IPS DF 19.7 (cell line): ENCODE measurements at regions not wholly inside any gene's neighbourhood (a gene's known extent, or its start where the extent isn't known, plus 50 kb on each side); places are given as distances from the start of the nearest gene placed in this dataset.
"Not testable (repeated sequence)": the region's sequence is repeated elsewhere in the genome, so short reads cannot be mapped to it uniquely, and the experiment has no call there.

Experiments
- DNase-seq: peaks from one replicate; pipeline ENCODE4 v3.0.0-alpha.2; 2013; ENCODE audit warnings: low read depth, low spot score

DNA sequence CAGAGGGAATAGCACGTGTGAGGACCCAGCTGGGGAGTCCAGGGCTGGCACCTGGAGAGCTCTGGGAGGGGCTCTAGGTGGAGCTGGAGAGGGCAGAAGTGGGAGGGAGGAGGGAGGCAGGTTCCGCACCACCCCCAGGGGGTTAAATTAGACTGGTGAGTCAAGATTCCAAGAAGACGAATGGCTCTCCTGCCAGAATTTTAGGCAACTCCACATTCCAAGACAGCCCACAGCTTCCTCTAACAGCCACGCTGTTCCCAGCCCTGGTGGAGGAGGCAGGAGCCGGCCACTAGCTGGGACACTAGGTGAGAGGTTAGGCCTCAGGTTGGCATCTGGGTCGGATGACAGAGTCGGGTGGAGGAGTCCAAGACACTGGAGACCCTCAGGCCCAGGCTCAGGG is 60.2 kb downstream of the TFAP2C start:
- no peak for DNase-seq

- DNase-seq, result no peak
These were observed 60.9 kb downstream of the TFAP2C start for GRCh38 chr20:56689852-56690485.

- no peak for DNase-seq
These were observed 61.5 kb downstream of the TFAP2C start for GRCh38 chr20:56690531-56691175.

DNA sequence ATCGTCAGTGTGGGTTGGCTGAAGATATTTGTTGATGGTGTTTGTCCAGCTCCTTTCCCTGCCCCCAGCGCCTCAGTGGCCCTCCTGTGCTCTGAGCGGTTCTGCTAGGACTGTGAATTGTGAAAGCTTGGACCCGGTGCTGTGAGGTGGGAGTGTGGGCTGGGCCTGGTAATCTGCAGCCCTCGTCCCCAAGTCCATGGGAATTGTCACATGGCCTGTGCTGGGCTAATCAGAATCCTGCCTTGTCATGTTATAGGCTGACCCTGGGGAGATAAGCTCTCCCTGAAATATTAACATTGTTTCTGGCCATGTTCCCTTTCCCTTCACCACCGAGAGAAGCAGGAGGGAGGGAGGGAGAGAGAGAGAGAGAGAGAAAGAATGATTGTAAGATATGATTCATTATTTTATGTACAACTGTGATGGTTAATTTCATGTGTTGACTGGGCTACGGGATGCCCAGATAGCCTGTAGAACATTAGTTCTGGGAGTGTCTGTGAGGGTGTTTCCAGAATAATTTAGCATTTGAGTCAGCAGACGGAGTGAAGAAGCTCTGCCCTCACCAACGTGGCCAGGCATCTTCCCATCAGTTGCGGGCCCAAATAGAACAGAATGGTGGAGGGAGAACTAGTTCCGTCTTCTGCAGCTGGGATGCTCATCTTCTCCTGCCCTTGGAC is 62.4 kb downstream of the TFAP2C start:
- DNase-seq, result no peak

DNA sequence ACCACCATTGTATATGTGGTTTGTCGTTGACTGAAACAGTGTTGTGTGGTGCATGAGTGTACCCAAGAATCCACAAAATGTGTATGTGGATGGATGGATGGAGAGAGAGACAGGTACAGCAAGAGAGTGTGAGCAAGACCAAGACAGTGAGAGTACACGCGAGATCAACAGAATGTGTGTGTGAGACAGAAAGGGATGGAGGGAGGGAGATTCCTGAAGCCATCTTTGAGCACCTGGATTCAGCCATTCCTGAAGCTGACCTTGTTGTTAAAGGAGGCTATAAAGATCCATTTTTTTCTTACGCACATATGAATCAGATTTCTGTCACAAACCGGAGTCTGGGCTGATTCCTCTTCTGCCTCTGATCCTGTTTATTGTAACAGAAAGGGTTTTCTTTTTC is 64.1 kb downstream of the TFAP2C start:
- no peak for DNase-seq

DNA sequence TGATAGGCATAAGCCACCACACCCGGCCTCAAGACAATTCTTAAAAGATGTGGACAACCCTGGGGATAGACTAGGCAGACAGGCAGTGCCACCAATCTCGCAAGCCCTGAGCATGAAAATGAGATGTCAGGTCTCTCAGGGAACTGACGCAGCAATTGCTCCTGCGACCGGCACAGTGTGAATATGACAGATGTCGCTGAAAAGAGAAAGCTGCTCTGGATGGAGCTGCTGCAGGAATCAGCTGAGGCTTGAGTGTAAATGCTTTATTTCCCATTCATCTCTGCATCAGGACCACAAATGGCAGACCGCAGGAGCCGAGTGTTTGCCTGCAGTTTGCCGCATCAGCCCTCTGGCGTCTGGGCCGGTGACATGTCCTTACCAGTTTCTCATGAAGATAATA is 68.4 kb downstream of the TFAP2C start:
- no peak for DNase-seq

DNA sequence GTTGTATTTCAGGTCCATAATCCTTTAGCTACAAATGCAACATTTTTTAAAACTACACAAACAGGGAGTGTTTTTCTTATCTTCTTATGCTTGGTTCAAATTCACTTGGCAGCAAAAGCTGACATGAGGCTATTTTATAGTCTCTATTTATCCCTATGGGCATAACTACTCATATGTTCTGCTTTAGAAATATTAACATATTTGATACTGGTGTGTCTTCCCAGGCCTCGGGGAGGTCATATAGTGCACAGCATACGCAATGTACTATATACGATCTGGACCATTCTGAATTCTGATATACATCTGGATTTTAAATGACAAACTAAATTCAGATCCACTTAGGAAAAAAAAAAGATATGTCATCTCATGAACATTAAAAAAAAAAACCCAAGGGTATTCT is 69.2 kb downstream of the TFAP2C start:
- DNase-seq, result no peak

GRCh38 chr20:56698749-56699148 is 69.6 kb downstream of the TFAP2C start:
- DNase-seq, result no peak

- DNase-seq, result no peak
These were observed 74.1 kb downstream of the TFAP2C start for GRCh38 chr20:56702931-56703840.

DNA sequence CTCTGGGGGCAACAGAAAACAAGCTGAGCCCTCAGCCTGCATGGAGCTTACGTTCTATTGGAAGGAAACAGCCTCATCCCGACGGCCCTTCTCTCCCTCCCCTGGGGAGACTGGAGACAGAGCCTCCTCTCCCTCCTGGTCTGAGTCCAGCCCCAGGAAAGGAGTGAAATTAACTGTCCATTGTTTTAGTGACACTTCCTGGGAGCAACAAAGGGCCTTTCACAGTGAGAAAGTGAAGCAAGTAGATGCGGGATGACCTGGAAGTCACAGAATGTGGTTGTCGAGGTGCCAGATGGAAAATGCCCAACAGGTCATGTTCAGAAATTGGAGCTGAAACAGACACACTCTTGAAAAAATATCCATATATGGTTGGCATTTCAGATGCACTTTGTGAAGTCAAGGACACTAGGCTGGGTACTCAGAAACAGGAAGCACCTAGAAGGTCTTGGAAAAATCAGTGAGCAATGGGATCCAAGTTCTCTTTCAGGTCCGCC is 77.8 kb downstream of the TFAP2C start:
- no peak for DNase-seq

- DNase-seq, result no peak
These were observed 79.9 kb downstream of the TFAP2C start for GRCh38 chr20:56708991-56709390.

DNA sequence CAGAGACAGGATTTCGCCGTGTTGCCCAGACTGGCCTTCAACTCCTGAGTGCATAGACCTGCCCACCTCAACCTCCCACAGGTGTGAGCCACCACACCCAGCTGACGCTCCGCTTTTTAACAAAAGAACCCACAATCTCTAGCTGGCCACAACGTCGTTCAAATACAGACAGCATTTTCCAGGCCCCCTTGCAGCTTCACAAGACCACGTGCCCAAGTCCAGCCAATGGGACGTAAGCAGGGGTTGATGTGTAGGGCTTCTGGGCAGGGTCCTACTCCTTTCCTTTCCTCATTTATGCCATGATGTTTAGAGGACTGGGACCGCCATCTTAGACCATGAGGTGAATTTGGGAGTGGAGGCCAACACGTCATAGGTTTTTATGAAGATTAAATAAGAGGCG is 81.0 kb downstream of the TFAP2C start:
- no peak for DNase-seq

DNA sequence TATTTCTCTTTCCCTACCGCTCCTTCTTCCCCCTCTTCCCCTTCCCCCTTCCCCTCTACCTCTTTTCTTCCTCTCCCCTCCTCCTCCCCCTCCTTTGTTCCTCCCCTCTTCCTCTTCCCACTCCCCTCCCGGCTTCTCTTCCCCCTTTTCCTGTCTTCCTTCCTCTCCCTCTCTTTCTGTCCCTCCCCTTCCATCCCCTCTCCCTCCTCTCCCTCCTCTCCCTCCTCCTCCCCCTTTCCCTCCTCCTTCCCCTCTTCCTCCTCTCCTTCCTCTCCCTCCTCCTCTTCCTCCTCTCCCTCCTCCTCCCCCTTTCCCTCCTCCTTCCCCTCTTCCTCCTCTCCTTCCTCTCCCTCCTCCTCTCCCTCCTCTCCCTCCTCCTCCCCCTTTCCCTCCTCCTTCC is 81.5 kb downstream of the TFAP2C start:
- DNase-seq, result not testable (repeated sequence)

DNA sequence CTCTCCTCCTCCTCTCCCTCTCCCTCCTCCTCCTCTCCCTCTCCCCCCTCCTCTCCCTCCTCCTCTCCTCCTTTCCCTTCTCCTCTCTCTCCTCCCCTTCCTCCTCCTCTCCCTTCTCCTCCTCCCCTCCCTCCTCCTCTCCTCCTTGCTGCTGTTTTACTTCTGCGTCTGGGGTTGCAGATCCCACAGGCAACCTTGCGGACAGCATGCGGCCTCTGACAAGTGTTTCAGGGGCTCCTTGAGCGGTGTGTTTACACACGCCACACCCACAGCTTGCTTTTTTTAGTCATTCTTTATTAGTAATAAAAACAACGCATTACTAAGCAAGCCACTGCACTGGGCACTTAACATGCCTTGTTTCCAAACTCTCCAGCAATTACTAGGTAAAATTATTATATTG is 81.9 kb downstream of the TFAP2C start:
- no peak for DNase-seq

DNA sequence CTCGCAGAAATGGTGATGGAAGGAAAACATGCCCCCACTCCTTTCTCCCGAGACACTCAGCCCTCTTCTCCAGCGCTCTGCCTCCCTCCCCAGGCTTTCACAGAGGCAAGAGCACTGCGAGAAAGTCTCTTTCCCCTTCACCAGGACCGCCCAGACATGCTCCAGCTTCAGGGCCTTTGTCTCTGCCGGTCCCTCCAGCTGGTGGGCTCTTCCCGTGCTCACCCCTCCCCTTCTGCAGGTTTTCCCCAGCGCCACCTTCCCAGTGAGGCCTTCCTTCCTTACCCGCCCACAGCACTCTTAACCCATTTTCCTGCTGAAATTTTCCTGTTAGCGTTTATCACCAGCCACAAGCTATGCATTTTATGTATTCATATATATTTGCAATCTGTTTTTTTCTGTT is 86.2 kb downstream of the TFAP2C start:
- DNase-seq, result no peak

- DNase-seq, result no peak
These were observed 86.9 kb downstream of the TFAP2C start for GRCh38 chr20:56715902-56716519.

DNA sequence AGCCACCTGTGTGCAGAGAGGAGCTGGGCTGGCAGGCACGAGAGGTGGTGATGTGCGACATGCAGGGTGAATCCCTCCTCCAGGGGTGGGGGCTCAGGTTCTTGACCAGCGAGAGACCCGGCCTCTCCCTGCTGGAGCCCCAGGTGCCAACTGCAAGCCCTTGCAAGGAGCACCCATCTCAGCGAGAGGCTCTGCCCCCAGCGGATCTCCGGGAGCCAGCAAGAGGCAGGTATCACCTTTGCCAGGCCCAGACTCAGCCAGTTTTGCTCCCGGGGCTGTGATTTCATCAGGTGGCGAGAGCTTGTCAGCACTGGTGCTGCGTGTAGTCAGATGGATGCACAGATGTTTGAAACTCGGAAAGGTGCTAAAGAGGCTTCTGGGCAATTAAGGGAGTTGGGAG is 87.7 kb downstream of the TFAP2C start:
- DNase-seq, result no peak

DNA sequence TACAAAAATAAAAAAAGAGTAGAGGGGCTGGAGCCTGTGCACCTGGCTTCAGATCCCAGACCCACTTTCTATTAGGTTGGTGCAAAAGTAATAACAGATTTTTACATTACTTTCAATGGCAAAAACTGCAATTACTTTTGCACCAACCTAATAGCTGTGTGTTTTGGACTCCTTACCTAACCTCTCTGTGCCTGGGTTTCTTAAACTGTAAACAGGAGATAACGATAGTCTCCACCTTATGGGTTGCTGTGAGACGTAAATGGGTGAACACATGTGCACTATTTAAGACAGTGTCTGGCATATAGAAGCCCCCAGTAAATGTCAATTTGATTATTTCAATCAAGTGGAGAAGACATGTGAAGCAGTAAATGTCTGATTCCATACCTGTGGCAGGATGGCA is 89.7 kb downstream of the TFAP2C start:
- no peak for DNase-seq

DNA sequence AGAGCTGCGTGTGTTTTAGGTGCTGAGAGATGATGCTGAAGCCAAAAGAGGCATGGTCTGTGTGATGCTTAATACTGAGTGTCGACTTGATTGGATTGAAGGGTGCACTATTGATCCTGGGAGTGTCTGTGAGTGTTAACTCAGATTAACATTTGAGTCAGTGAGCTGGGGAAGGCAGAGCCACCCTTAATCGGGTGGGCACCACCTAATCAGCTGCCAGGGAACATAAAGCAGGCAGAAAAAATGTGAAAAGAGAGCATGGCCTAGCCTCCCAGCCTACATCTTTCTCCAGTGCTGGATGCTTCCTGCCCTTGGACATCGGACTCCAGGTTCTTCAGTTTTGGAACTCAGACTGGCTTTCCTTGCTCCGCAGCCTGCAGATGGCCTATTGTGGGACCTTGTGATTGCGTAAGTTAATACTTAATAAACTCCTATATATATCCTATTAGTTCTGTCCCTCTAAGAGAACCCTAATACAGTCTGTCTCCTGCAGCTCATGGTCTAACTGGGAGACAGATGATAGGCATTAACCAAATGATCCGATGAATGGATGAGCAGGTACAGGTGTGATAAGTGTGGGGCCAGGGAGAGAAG is 91.6 kb downstream of the TFAP2C start:
- no peak for DNase-seq

DNA sequence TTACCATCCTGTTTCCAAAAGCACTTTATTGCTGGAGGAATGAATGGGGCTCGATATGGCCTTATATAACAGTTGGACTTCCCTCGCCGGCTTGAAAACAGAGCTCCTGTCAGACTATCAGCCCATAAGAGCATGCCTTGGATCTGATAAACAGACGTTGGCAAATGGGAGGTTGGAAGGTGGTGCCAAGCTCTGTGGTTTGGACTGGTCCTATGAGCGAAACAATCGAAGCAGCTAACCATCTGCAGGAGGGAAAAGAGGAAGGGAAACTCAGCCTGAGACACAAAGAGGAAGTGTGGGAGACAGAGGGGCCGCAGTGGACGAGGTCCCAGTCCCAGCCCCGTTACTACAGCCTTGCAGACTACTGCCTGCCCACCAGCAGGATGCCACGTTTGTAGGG is 92.9 kb downstream of the TFAP2C start:
- no peak for DNase-seq

- no peak for DNase-seq
These were observed 94.2 kb downstream of the TFAP2C start for GRCh38 chr20:56723331-56723730.
